ENCODE measurements at regions not wholly inside any gene's neighbourhood (a gene's known extent, or its start where the extent isn't known, plus 50 kb on each side); places are given as distances from the start of the nearest gene placed in this dataset.

GRCh38 chr4:112800001-112800400 is 163.1 kb downstream of the LARP7 start:
- TF ChIP-seq POLR2A (IDR thresholded peaks at IDR 0.05) (no peak), CTCF (IDR thresholded peaks at IDR 0.05) (no peak)
- intact Hi-C loops (cut with DNase I), result no loop called here
- H3K4me3 ChIP-seq, result no peak overlapping the region
- no peaks in the 10 kb centered on the region for H3K27me3 ChIP-seq
- no peaks in the 10 kb centered on the region for H3K9me3 ChIP-seq (replicated peaks in 1 of 3)
- WGBS, 4 donors, result 88 to 95% (median 93%) methylated on average over 5 of the region's 5 CpGs
- no peak overlapping the region for H3K27ac ChIP-seq
- no peaks in the 10 kb centered on the region for H3K4me1 ChIP-seq (replicated peaks in 1 of 2)
- no peaks in the 10 kb centered on the region for H3K36me3 ChIP-seq (replicated peaks in 1 of 2)
- DNase-seq, result no peak

GRCh38 chr4:112801341-112801740 is 164.4 kb downstream of the LARP7 start:
- Histone ChIP-seq H3K36me3 (replicated peaks in 1 of 2) (no peaks in the 10 kb centered on the region), H3K4me3 (no peak overlapping the region), H3K4me1 (replicated peaks in 1 of 2) (no peaks in the 10 kb centered on the region), H3K27ac (no peak overlapping the region), H3K9me3 (replicated peaks in 1 of 3) (no peaks in the 10 kb centered on the region), H3K27me3 (no peaks in the 10 kb centered on the region)
- intact Hi-C loops (cut with DNase I), result no loop called here
- no peak for DNase-seq
- no peak for TF ChIP-seq POLR2A (IDR thresholded peaks at IDR 0.05)
- no peak for TF ChIP-seq CTCF (IDR thresholded peaks at IDR 0.05)

GRCh38 chr4:112802780-112803179 is 165.8 kb downstream of the LARP7 start:
- intact Hi-C loops (cut with DNase I), result no loop called here
- Histone ChIP-seq H3K27ac (no peak overlapping the region), H3K36me3 (replicated peaks in 1 of 2) (no peaks in the 10 kb centered on the region), H3K27me3 (no peaks in the 10 kb centered on the region), H3K4me1 (replicated peaks in 1 of 2) (no peaks in the 10 kb centered on the region), H3K4me3 (no peak overlapping the region), H3K9me3 (replicated peaks in 1 of 3) (no peaks in the 10 kb centered on the region)
- DNase-seq, result no peak
- WGBS, 4 donors, result 55 to 68% (median 63%) methylated on average over 6 of the region's 6 CpGs
- TF ChIP-seq CTCF (IDR thresholded peaks at IDR 0.05) (no peak), POLR2A (IDR thresholded peaks at IDR 0.05) (no peak)

GRCh38 chr4:112807083-112807482 is 170.1 kb downstream of the LARP7 start:
- intact Hi-C loops (cut with DNase I), result no loop called here
- Histone ChIP-seq H3K9me3 (replicated peaks in 1 of 3) (no peaks in the 10 kb centered on the region), H3K27me3 (no peaks in the 10 kb centered on the region), H3K36me3 (replicated peaks in 1 of 2) (no peaks in the 10 kb centered on the region), H3K4me1 (replicated peaks in 1 of 2) (no peaks in the 10 kb centered on the region), H3K27ac (no peak overlapping the region), H3K4me3 (no peak overlapping the region)
- TF ChIP-seq POLR2A (IDR thresholded peaks at IDR 0.05), result no peak
- no peak for TF ChIP-seq CTCF (IDR thresholded peaks at IDR 0.05)
- DNase-seq, result no peak
- 81 to 86% (median 84%) methylated on average over 2 of the region's 2 CpGs for WGBS, 4 donors

Data from adrenal gland (tissue), 9 donors.